HEK293 (cell line): ENCODE measurements at regions not wholly inside any gene's neighbourhood (a gene's known extent, or its start where the extent isn't known, plus 50 kb on each side); places are given as distances from the start of the nearest gene placed in this dataset.
"Not testable (repeated sequence)": the region's sequence is repeated elsewhere in the genome, so short reads cannot be mapped to it uniquely, and the experiment has no call there.

ENCODE experiments used
- CTCF ChIA-PET: fragments of 350-600 bp; formaldehyde crosslinking; extraction: SDS; loops from one replicate; lab custom pipeline; 2021; ENCODE audit warnings: antibody characterized with exemption; lab: Yijun Ruan, JAX
- POLR2A ChIA-PET: fragments of 300-600 bp; formaldehyde crosslinking; extraction: SDS; loops from one replicate; lab custom pipeline; 2020; ENCODE audit warnings: antibody characterized with exemption, inconsistent platforms; lab: Yijun Ruan, JAX
- H3K27ac ChIP-seq: fragments of 200-500 bp; sonication (Bioruptor generic); 2 replicates; pipeline ENCODE4 v1.5.1; 2014; ENCODE audit warnings: low read depth, low read length, control low read depth, inconsistent platforms; ENCODE audit errors: extremely low read depth
- H3K36me3 ChIP-seq, 2 experiments: fragments of 200-500 bp in 1 of 2; sonication (Bioruptor generic) in 1 of 2; 1 replicate in 1 of 2; 2 replicates in 1 of 2; pipeline ENCODE4 v1.5.1; 2014 to 2017; ENCODE audit warnings: inconsistent platforms in 2 of 2, low read length in 2 of 2; ENCODE audit not compliant: control insufficient read depth in 2 of 2, insufficient read depth in 1 of 2
- H3K4me1 ChIP-seq: fragments of 200-500 bp; sonication (Bioruptor generic); 2 replicates; pipeline ENCODE4 v1.5.1; 2014; ENCODE audit warnings: mild to moderate bottlenecking, low read length, inconsistent platforms; ENCODE audit not compliant: control insufficient read depth, insufficient read depth
- H3K4me3 ChIP-seq: 2 replicates; pipeline ENCODE4 v1.5.1; 2011; ENCODE audit warnings: low read depth, mild to moderate bottlenecking, control low read depth, low read length, moderate library complexity
- H3K9me3 ChIP-seq: fragments of 200-500 bp; sonication (Bioruptor generic); 2 replicates; pipeline ENCODE4 v1.5.1; 2014; ENCODE audit warnings: low read depth, low read length, inconsistent platforms; ENCODE audit not compliant: control insufficient read depth, insufficient read depth
- SCRT2 ChIP-seq: fragments of 450-650 bp; formaldehyde crosslinking; IDR thresholded peaks from 2 replicates; pipeline ENCODE4 v1.5.1; 2016; ENCODE audit warnings: missing biosample characterization, missing genetic modification characterization
- ZBTB17 ChIP-seq: fragments of 450-650 bp; formaldehyde crosslinking; IDR thresholded peaks from 2 replicates; pipeline ENCODE4 v1.5.1; 2016; ENCODE audit warnings: missing biosample characterization, missing genetic modification characterization
- ZFP41 ChIP-seq: fragments of 450-650 bp; formaldehyde crosslinking; IDR thresholded peaks from 2 replicates; pipeline ENCODE4 v1.5.1; 2016; ENCODE audit warnings: missing biosample characterization, missing genetic modification characterization, borderline replicate concordance
- ZNF140 ChIP-seq: fragments of 450-650 bp; formaldehyde crosslinking; IDR thresholded peaks from 2 replicates; pipeline ENCODE4 v1.5.1; 2016; ENCODE audit warnings: missing biosample characterization, missing genetic modification characterization
- ZNF2 ChIP-seq: fragments of 450-650 bp; formaldehyde crosslinking; IDR thresholded peaks from 2 replicates; pipeline ENCODE4 v1.5.1; 2016; ENCODE audit warnings: missing biosample characterization, missing genetic modification characterization
- ZNF274 ChIP-seq, 2 experiments: fragments of 200-500 bp in 1 of 2; fragments of 450-650 bp in 1 of 2; sonication (Bioruptor generic) in 1 of 2; formaldehyde crosslinking in 1 of 2; IDR thresholded peaks; 2 replicates each; pipeline versions ENCODE4 v1.5.1 to v1.6.1; 2014 to 2016; ENCODE audit warnings: borderline replicate concordance in 1 of 2, inconsistent platforms in 1 of 2, low read length in 1 of 2, missing biosample characterization in 1 of 2, missing genetic modification characterization in 1 of 2
- ZNF335 ChIP-seq: fragments of 450-650 bp; formaldehyde crosslinking; conservative IDR thresholded peaks from 2 replicates; pipeline ENCODE4 v1.5.1; 2016; ENCODE audit warnings: missing biosample characterization, missing genetic modification characterization
- ZNF549 ChIP-seq: fragments of 450-650 bp; IDR thresholded peaks from 2 replicates; pipeline ENCODE4 v1.5.1; 2018; ENCODE audit warnings: missing biosample characterization, missing genetic modification characterization, mild to moderate bottlenecking, inconsistent platforms, moderate library complexity
- ZNF610 ChIP-seq: fragments of 450-650 bp; formaldehyde crosslinking; IDR thresholded peaks from 2 replicates; pipeline ENCODE4 v1.5.1; 2016; ENCODE audit warnings: missing biosample characterization, missing genetic modification characterization, borderline replicate concordance
- ZNF654 ChIP-seq: fragments of 450-650 bp; formaldehyde crosslinking; IDR thresholded peaks from 2 replicates; pipeline ENCODE4 v1.5.1; 2016; ENCODE audit warnings: low read depth, missing biosample characterization, missing genetic modification characterization
- ZNF792 ChIP-seq: fragments of 450-650 bp; formaldehyde crosslinking; IDR thresholded peaks from 2 replicates; pipeline ENCODE4 v1.5.1; 2016; ENCODE audit warnings: missing biosample characterization, missing genetic modification characterization
- ZSCAN16 ChIP-seq: fragments of 450-650 bp; formaldehyde crosslinking; IDR thresholded peaks from 2 replicates; pipeline ENCODE4 v1.5.1; 2016; ENCODE audit warnings: missing biosample characterization, missing genetic modification characterization
- ZSCAN30 ChIP-seq: fragments of 450-650 bp; IDR thresholded peaks from 2 replicates; pipeline ENCODE4 v1.5.1; 2018; ENCODE audit warnings: missing biosample characterization, mild to moderate bottlenecking, missing genetic modification characterization, moderate library complexity
- TF ChIP-seq, protein P1 (sequence below): fragments of 450-650 bp; IDR thresholded peaks from 2 replicates; pipeline ENCODE4 v1.5.1; 2018; ENCODE audit warnings: missing biosample characterization, mild to moderate bottlenecking, missing genetic modification characterization
- TF ChIP-seq, protein P2 (sequence below): fragments of 450-650 bp; formaldehyde crosslinking; IDR thresholded peaks from 2 replicates; pipeline ENCODE4 v1.5.1; 2016; ENCODE audit warnings: missing biosample characterization, missing genetic modification characterization
- TF ChIP-seq, protein P3 (sequence below): fragments of 450-650 bp; formaldehyde crosslinking; IDR thresholded peaks from 2 replicates; pipeline ENCODE4 v1.5.1; 2016; ENCODE audit warnings: missing biosample characterization, missing genetic modification characterization

DNA sequence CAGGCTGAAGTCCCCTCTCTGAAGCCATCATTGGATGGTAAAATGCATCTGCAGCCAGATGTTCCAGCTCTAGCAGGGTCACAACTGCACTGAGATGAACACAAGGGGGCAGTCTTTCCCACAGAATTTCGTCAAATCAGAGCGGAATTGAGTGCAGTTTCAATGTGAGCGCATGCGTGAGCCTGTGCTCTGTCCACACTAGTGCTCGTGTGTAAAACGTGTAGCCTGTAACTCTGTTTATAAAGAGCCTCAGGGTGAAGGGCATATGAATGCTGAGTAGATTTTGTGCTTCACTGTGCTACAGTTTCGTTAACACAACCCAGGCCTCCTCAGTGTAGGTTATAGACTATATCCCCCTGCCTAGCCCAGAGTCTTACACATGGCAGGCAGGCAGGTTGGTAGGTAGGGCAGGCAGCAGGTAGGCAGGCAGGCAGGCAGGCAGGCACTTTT, 92.7 kb upstream of the GOLGA6L4 start:
- CTCF ChIA-PET: interaction anchor here (0.6 to 1.1 kb wide), 10 partner anchors 15 to 555 kb away, joined by 3 to 6 read pairs (median 3); no protein-coding TSS in a partner anchor
- TF ChIP-seq ZNF792 (tag by site-specific recombination): no peak
- peak; percentile 87 for TF ChIP-seq ZSCAN16 (tag by site-specific recombination)
- TF ChIP-seq ZBTB17 (tag by site-specific recombination): peak; percentile 83
- TF ChIP-seq ZNF335 (tag by site-specific recombination): peak; percentile 66
- TF ChIP-seq ZNF2 (tag by site-specific recombination): peak; percentile 36; the same call in 1 of the 2 replicates
- no peak for TF ChIP-seq ZNF549 (tag by site-specific recombination)
- TF ChIP-seq SCRT2: 0 out of 2 replicates have a peak, but pooled peaks have one; percentile 19
- TF ChIP-seq ZSCAN30: 0 out of 2 replicates have a peak, but pooled peaks have one; percentile 74
- TF ChIP-seq ZNF274 (IDR thresholded peaks at IDR 0.05; ENCODE audit: low read length): no peak
- TF ChIP-seq ZNF274 (tag by site-specific recombination; IDR thresholded peaks at IDR 0.05; ENCODE audit: borderline replicate concordance): no peak
- TF ChIP-seq, protein P1, sequence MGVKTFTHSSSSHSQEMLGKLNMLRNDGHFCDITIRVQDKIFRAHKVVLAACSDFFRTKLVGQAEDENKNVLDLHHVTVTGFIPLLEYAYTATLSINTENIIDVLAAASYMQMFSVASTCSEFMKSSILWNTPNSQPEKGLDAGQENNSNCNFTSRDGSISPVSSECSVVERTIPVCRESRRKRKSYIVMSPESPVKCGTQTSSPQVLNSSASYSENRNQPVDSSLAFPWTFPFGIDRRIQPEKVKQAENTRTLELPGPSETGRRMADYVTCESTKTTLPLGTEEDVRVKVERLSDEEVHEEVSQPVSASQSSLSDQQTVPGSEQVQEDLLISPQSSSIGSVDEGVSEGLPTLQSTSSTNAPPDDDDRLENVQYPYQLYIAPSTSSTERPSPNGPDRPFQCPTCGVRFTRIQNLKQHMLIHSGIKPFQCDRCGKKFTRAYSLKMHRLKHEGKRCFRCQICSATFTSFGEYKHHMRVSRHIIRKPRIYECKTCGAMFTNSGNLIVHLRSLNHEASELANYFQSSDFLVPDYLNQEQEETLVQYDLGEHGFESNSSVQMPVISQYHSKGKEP (tag by site-specific recombination): 0 out of 2 replicates have a peak, but pooled peaks have one; percentile 30
- TF ChIP-seq ZNF140 (tag by site-specific recombination): peak; percentile 74; the same call in 1 of the 2 replicates
- TF ChIP-seq ZNF654 (tag by site-specific recombination): peak; percentile 67
- no peak for TF ChIP-seq ZFP41 (tag by site-specific recombination)
- TF ChIP-seq, protein P2, sequence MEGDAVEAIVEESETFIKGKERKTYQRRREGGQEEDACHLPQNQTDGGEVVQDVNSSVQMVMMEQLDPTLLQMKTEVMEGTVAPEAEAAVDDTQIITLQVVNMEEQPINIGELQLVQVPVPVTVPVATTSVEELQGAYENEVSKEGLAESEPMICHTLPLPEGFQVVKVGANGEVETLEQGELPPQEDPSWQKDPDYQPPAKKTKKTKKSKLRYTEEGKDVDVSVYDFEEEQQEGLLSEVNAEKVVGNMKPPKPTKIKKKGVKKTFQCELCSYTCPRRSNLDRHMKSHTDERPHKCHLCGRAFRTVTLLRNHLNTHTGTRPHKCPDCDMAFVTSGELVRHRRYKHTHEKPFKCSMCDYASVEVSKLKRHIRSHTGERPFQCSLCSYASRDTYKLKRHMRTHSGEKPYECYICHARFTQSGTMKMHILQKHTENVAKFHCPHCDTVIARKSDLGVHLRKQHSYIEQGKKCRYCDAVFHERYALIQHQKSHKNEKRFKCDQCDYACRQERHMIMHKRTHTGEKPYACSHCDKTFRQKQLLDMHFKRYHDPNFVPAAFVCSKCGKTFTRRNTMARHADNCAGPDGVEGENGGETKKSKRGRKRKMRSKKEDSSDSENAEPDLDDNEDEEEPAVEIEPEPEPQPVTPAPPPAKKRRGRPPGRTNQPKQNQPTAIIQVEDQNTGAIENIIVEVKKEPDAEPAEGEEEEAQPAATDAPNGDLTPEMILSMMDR: peak; percentile 76

DNA sequence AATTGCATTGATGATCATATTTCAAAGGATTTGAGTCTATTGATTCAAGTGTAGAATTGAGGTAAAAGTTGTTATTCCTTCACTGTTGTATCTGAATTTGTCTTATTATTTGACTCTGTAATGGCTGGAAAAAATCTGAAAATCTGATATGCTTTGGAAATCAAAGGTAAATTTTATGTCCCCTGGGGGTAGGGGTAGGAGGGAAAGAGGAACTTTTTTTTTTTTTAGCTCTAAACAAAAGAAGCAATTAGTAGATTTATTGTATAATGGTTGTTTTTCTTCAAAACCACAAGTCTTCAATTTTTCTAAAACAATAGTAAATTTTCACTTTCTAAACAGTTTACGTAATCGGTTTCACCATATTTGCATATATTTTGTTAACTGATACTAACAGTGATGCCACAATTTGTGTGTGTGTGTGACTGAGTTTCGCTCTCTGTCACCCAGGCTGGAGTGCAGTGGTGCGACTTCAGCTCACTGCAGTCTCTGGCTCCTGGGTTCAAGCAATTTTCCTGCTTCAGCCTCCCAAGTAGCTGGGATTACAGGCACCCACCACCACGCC, 91.7 kb upstream of the GOLGA6L4 start:
- ChIA-PET CTCF (interaction anchor here (1.6 kb wide), 1 partner anchor 31 kb away, joined by 3 read pairs; no protein-coding TSS in a partner anchor), POLR2A (no interaction called here)
- Histone ChIP-seq H3K4me3 (no peak overlapping the region), H3K9me3 (no peaks in the 10 kb centered on the region), H3K36me3 (no peaks in the 10 kb centered on the region), H3K27ac (no peak overlapping the region), H3K4me1 (no peaks in the 10 kb centered on the region)
- TF ChIP-seq ZNF610 (tag by site-specific recombination): no peak
- TF ChIP-seq, protein P3, sequence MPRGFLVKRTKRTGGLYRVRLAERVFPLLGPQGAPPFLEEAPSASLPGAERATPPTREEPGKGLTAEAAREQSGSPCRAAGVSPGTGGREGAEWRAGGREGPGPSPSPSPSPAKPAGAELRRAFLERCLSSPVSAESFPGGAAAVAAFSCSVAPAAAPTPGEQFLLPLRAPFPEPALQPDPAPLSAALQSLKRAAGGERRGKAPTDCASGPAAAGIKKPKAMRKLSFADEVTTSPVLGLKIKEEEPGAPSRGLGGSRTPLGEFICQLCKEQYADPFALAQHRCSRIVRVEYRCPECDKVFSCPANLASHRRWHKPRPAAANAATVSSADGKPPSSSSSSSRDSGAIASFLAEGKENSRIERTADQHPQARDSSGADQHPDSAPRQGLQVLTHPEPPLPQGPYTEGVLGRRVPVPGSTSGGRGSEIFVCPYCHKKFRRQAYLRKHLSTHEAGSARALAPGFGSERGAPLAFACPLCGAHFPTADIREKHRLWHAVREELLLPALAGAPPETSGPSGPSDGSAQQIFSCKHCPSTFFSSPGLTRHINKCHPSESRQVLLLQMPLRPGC (tag by site-specific recombination): no peak

More for the DNA sequence above, 92.7 kb upstream of the GOLGA6L4 start:
- POLR2A ChIA-PET: no interaction called here
- Histone ChIP-seq H3K9me3 (no peaks in the 10 kb centered on the region), H3K36me3 (no peaks in the 10 kb centered on the region), H3K4me3 (no peak overlapping the region), H3K4me1 (no peaks in the 10 kb centered on the region), H3K27ac (no peak overlapping the region)

DNA sequence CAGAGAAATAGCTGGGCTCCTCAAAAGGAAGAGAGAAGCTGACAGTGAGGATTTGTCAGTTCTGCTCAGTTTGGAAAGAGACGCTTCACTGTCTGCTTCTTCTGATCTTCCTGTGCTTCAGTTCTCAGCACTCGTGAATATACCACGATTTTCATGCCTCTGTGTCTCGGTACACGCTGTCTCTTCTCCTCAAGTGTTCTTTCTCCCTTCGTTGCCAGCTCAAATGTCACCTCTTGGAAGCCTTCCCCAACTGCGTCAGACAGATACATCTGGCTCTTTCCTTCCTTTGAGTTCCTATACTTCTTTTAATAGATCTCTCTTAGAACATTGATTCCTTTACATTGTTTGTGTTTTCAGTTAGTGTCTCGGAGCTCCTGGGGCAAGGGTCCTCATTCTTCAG, 90.6 kb upstream of the GOLGA6L4 start:
- H3K9me3 ChIP-seq, H3K36me3 ChIP-seq, H3K4me1 ChIP-seq, H3K4me3 ChIP-seq, H3K27ac ChIP-seq, POLR2A ChIA-PET: not testable (repeated sequence)
- CTCF ChIA-PET: interaction anchor here (1.6 kb wide), 1 partner anchor 32 kb away, joined by 3 read pairs; no protein-coding TSS in a partner anchor

DNA sequence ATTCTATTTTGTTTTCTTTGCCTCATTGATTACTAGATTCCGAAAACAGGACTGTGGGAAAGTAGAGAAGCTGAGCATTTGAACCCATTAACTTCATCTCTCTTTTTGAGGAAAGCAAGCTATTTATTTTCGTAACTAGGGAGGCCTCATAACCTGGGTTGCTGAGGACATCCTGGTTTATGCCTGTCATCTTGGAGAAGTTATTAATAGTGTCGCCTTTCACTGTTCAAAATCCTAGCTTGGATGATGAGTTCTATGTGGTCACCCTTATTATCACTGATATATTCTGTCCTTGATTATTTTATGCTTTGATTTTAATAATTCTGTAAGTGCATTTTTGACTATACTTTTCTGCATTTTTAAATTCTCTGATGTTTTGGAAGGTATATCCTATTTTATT, 89.3 kb upstream of the GOLGA6L4 start:
- H3K4me1 ChIP-seq, H3K4me3 ChIP-seq, H3K36me3 ChIP-seq, H3K27ac ChIP-seq, CTCF ChIA-PET, H3K9me3 ChIP-seq: not testable (repeated sequence)
- POLR2A ChIA-PET: interaction anchor here (0.5 kb wide), 1 partner anchor 512 kb away, joined by 3 read pairs; the partner anchor contains the start of gene NMB

DNA sequence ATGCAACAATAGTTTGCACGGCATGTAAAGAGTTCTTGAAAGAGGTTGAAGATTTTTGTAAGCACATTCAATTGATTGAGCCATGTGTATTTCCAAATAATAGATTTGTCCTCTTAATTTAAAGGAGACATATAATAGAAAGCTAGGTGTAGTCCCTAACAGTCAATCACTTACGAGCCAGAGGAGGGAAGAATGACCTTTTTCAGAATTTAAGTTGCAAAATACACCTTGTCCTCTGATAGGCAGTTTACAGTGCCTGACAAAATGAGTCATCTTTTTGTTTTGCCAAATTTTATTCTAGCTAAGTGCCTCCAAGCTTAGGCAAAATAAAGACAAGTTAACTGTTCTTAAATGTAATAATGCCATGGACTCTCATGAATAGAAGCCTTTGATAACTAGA, 88.3 kb upstream of the GOLGA6L4 start:
- CTCF ChIA-PET, H3K4me1 ChIP-seq, H3K36me3 ChIP-seq, H3K4me3 ChIP-seq, H3K9me3 ChIP-seq, H3K27ac ChIP-seq, POLR2A ChIA-PET: not testable (repeated sequence)
